HG03064 (cell line): ENCODE measurements at regions not wholly inside any gene's neighbourhood (a gene's known extent, or its start where the extent isn't known, plus 50 kb on each side); places are given as distances from the start of the nearest gene placed in this dataset.

Experiments
- ATAC-seq: cut with Tn5 transposase; IDR thresholded peaks from one replicate; pipeline ENCODE4 v1.9.1; 2021; ENCODE audit warnings: low read depth; ENCODE audit not compliant: unreplicated experiment

GRCh38 chr12:132426349-132427173 lies 63.4 kb upstream of the FBRSL1 start:
- no peak for ATAC-seq

- ATAC-seq = no peak
These were observed 65.1 kb upstream of the FBRSL1 start for GRCh38 chr12:132424811-132425210.

- no peak for ATAC-seq
These were observed 65.9 kb upstream of the FBRSL1 start for GRCh38 chr12:132423820-132424645.

GRCh38 chr12:132423251-132423819 lies 66.6 kb upstream of the FBRSL1 start:
- ATAC-seq = no peak

GRCh38 chr12:132422381-132423043 lies 67.4 kb upstream of the FBRSL1 start:
- ATAC-seq = no peak

GRCh38 chr12:132422040-132422380 lies 67.9 kb upstream of the FBRSL1 start:
- ATAC-seq = no peak

GRCh38 chr12:132419631-132420246 lies 70.2 kb upstream of the FBRSL1 start:
- no peak for ATAC-seq

- ATAC-seq = no peak
These were observed 71.5 kb upstream of the FBRSL1 start for GRCh38 chr12:132418393-132418925.

- no peak for ATAC-seq
These were observed 72.2 kb upstream of the FBRSL1 start for GRCh38 chr12:132417741-132418140.

GRCh38 chr12:132416827-132417226 lies 73.1 kb upstream of the FBRSL1 start:
- no peak for ATAC-seq

GRCh38 chr12:132416121-132416673 lies 73.8 kb upstream of the FBRSL1 start:
- ATAC-seq = no peak

GRCh38 chr12:132415327-132416120 lies 74.4 kb upstream of the FBRSL1 start:
- no peak for ATAC-seq

GRCh38 chr12:132414634-132415326 lies 75.2 kb upstream of the FBRSL1 start:
- ATAC-seq = peak; percentile 65

GRCh38 chr12:132413931-132414588 lies 75.9 kb upstream of the FBRSL1 start:
- no peak for ATAC-seq

GRCh38 chr12:132411457-132411856 lies 78.5 kb upstream of the FBRSL1 start:
- no peak for ATAC-seq

GRCh38 chr12:132410849-132411248 lies 79.1 kb upstream of the FBRSL1 start:
- ATAC-seq = no peak

- ATAC-seq = no peak
These were observed 79.7 kb upstream of the FBRSL1 start for GRCh38 chr12:132410296-132410625.
